Lower leg skin (tissue), 3 donors: ENCODE measurements at regions not wholly inside any gene's neighbourhood (a gene's known extent, or its start where the extent isn't known, plus 50 kb on each side); places are given as distances from the start of the nearest gene placed in this dataset.

ENCODE experiments used
- POLR2A ChIP-seq, 2 donors: fragments of 450-650 bp; IDR thresholded peaks; one replicate each; pipeline ENCODE4 v1.6.1; 2016 to 2017; ENCODE audit warnings: antibody characterized with exemption in 2 of 2, mild to moderate bottlenecking in 1 of 2, moderate library complexity in 1 of 2
- TF ChIP-seq, protein P1 (sequence below), 3 donors: fragments of 450-650 bp; IDR thresholded peaks; one replicate each; pipeline ENCODE4 v1.5.1; 2016; ENCODE audit warnings: antibody characterized with exemption in 3 of 3, mild to moderate bottlenecking in 3 of 3, moderate library complexity in 2 of 3

DNA sequence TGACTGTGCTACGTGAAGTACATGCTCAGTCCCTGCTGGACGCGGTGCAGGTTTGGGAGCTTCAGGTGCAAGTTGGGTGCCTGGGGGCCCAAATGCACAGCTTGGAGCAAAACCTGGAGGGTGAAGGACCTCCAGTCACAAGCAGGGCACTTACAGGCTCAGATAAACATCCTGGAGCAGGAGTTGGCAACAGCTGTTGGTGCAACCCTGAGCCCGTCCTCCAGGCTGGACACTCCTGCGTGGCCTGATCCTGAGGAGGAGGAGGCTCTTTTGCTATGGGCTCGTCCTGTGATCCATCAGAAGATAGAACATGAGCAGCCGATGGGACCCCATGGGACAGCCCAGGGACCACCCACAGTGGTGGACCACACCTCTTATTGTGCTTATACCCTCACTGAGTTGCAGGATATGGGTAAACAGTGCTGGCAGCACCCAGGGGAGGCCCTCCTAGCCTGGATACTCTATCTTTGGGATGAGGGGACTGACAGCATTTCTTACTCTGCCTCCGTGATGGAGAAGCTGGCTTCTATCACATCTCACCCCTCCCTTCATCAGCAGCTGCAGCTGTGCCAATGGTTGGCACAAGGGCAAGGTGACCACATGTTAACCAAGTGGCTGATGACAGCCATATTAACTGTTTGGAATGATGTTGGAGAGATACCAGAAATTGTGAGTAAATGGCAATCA, 301.6 kb downstream of the ZPLD1 start:
- TF ChIP-seq, protein P1, sequence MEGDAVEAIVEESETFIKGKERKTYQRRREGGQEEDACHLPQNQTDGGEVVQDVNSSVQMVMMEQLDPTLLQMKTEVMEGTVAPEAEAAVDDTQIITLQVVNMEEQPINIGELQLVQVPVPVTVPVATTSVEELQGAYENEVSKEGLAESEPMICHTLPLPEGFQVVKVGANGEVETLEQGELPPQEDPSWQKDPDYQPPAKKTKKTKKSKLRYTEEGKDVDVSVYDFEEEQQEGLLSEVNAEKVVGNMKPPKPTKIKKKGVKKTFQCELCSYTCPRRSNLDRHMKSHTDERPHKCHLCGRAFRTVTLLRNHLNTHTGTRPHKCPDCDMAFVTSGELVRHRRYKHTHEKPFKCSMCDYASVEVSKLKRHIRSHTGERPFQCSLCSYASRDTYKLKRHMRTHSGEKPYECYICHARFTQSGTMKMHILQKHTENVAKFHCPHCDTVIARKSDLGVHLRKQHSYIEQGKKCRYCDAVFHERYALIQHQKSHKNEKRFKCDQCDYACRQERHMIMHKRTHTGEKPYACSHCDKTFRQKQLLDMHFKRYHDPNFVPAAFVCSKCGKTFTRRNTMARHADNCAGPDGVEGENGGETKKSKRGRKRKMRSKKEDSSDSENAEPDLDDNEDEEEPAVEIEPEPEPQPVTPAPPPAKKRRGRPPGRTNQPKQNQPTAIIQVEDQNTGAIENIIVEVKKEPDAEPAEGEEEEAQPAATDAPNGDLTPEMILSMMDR (IDR thresholded peaks at IDR 0.05) = no peak
- TF ChIP-seq POLR2A (IDR thresholded peaks at IDR 0.05) = no peak
